ACHN (cell line): ENCODE measurements at regions not wholly inside any gene's neighbourhood (a gene's known extent, or its start where the extent isn't known, plus 50 kb on each side); places are given as distances from the start of the nearest gene placed in this dataset.

ENCODE experiments used
- DNase-seq: peaks from one replicate; pipeline ENCODE4 v3.0.0-alpha.2; 2015
- in situ Hi-C: cut with HindIII; loops from 2 replicates; pipeline ENCODE4 v1.10.0; 2017; ENCODE audit warnings: low sequenced_read_pairs, low pct_ligation_motif_present, low pct_unique_long_range_greater_than_20kb

DNA sequence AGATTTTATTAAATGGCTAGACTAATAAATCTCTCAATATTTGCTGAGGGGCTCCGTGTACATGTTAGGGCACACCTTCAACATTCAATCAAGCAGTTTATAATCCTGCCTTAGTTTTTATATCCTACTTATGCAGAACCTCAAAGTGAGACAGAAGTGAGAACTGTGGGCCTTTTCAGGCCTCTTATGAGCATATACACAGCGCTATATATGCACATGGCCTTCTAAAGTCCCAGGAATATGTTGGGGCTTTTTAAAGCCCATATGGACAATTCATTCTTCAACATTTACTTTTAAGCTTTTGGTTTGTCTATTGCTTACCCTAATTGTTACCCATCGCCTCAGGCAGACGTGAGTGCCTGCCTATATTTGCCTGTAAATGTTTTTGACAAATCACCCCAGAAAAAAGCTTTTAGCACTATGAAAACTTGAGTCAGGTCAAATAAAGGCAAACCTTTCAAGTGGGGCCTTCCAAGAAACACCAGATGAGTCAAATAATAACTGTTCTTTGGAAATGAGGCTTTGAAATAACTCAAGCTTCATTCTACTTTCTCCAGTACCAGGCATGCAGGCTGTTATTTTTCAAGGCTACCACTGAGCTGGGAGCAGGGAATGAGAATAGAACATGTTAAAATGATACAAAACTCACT, 58.2 kb downstream of the ESM1 start:
- in situ Hi-C loops, result no loop called here
- DNase-seq, result no peak

DNA sequence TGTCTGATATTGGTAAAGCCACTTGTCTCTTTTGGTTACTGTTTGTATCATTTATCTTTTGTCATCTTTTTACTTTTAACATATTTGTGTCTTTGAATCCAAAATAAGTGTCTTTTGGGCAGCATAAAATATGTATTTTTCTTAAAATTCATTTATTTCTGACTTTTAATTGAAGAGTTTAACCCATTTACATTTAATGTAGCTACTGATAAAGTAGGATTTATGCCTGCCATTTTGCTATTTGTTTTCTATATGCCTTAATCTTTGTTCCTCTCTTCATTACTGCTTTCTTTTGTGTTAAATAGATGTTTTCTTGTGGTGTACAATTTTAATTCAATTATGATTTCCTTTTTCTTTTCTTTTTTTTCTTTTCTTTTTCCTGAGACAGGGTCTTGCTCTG, 60.9 kb downstream of the ESM1 start:
- in situ Hi-C loops, result no loop called here
- no peak for DNase-seq

DNA sequence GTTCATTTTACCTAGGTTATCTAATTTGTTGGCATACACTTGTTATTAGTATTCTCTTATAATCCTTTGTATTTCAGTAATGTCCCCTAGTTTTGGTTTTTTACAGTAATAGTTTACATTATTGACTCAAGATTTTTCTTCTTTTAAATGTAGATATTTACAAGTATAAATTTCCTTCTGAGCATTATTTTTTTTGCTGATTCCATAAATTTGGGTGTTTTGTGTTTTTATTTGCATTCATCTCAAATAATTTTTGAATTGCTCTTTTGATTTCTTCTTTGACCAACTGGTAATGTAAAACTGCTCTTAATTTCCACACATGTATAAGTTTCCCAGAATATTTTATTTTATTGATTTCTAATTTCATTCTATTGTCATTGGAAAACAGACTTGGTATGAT, 68.1 kb downstream of the ESM1 start:
- DNase-seq, result no peak
- in situ Hi-C loops, result no loop called here

GRCh38 chr5:54915466-54916027, 69.8 kb downstream of the ESM1 start:
- in situ Hi-C loops, result no loop called here
- no peak for DNase-seq

DNA sequence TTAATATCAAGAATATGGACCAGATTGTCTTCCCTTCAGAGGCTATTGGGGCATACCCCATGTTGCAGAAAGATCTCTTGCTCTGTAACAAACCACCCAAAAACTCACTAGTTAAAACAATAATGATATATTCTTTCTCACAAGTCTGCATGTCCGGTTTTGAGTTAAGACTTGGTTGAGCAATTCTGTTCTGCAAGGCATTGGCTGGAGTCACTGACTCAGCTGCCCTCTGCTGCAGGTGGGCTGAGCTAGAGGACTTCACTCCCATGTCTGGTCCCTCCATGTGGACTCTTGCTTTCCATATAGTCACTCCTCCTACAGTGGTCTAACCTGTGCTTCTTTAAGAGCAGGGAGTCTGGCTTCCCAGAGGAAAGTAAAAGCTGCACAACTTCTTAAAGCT, 73.4 kb downstream of the ESM1 start:
- DNase-seq, result no peak
- in situ Hi-C loops, result no loop called here

- in situ Hi-C loops, result no loop called here
Observed at GRCh38 chr5:54909911-54910870, 75.2 kb downstream of the ESM1 start.

GRCh38 chr5:54908774-54909525, 76.4 kb downstream of the ESM1 start:
- in situ Hi-C loops, result no loop called here
- DNase-seq, result no peak

More at GRCh38 chr5:54909911-54910870, 75.2 kb downstream of the ESM1 start:
- DNase-seq, result no peak

GRCh38 chr5:54905942-54906537, 79.4 kb downstream of the ESM1 start:
- in situ Hi-C loops, result no loop called here
- peak; percentile 55 for DNase-seq

DNA sequence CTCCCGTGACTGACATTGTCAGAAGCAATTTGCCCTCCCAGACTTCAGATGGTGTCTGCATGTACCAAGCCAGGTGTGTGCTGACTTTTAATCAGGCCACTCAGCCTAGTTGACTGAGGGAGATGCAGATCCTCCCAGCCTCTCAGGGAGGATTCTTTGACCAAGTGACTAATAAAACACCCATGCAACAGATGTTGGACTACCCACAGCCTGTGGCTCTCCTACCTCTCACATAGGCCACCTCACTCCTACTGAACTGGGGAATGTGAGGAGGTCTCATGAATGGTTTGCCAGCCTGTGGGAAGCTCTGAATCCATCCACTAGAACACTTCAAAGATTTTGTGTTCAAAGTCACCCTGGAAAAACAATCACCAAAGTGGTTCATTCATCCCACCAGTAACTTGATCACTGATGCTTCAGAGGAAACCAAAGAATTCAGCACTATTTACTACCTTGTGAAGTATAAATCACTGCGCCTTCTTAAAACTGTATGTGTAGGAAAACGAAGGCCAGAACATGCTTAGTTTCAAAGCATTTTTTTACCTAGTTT, 80.1 kb downstream of the ESM1 start:
- in situ Hi-C loops, result no loop called here
- no peak for DNase-seq

GRCh38 chr5:54904425-54904824, 81.0 kb downstream of the ESM1 start:
- peak; percentile 63 for DNase-seq
- in situ Hi-C loops, result no loop called here

DNA sequence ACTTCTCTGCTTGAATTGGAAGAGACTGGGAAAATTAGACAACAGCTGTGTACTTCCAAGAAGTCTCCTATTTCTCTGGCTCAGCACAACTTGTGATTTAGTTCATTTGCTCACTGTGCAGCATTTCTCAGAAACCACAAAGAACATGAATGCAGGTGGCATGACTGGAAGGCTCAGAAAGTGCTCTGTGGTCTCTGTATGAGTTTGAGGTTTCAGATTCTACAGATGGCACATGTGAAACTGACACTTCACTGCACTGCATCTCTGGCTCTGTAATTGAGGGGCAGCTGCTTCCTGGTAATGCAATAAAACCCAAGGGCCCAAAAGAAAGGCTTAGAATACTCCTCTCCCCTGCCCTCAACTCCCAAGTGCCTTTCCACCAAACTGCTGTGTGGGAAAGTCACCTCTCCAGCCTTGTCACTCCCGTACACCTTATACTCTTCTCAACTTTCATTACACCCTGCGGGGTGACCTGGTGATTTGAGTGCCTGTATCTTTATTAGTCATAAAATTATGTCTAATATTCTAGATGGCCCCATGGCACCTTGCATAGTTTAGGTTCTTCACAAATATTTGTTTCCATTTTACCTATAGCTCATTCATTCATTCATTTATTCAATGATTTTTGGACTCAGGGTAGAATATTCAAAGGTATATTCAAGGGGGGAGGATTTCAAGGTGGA, 82.5 kb downstream of the ESM1 start:
- DNase-seq, result peak; percentile 55
- in situ Hi-C loops, result no loop called here

GRCh38 chr5:54900984-54901725, 84.2 kb downstream of the ESM1 start:
- in situ Hi-C loops, result no loop called here
- peak; percentile 74 for DNase-seq

- no peak for DNase-seq
- in situ Hi-C loops, result no loop called here
Observed at GRCh38 chr5:54897001-54897400, 88.4 kb downstream of the ESM1 start.

DNA sequence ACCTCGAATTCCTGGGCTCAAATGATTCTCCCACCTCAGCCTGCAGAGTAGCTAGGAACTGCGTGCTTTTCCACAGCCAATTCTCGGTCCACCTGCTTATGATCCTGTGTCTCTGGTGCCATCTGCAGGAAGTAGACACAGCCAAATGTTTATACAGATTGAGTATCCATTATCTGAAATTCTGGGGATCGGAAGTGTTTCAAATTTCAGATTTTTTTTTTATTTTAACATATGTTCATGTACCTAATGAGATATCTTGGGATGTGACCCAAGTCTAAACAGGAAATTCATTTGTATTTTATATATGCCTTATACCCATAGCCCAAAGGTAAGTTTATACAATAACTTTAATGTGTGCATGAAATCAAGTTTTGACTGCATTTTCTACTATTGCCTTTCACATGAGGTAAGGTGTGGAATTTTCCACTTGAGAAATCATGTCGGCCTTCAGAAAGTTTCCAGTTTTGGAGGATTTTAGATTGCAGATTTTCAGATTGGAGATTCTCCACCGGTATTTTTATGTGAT, 89.5 kb downstream of the ESM1 start:
- in situ Hi-C loops, result no loop called here
- peak; percentile 77 for DNase-seq

GRCh38 chr5:54894957-54895815, 90.2 kb downstream of the ESM1 start:
- no peak for DNase-seq
- in situ Hi-C loops, result no loop called here

GRCh38 chr5:54889826-54890225, 95.6 kb downstream of the ESM1 start:
- in situ Hi-C loops, result no loop called here
- peak; percentile 97 for DNase-seq
